ENCODE measurements at regions not wholly inside any gene's neighbourhood (a gene's known extent, or its start where the extent isn't known, plus 50 kb on each side); places are given as distances from the start of the nearest gene placed in this dataset.
"Not testable (repeated sequence)": the region's sequence is repeated elsewhere in the genome, so short reads cannot be mapped to it uniquely, and the experiment has no call there.

- not testable (repeated sequence) for H3K27ac Mint-ChIP-seq; H3K4me3 Mint-ChIP-seq; H3K36me3 Mint-ChIP-seq; H3K27me3 Mint-ChIP-seq (ENCODE audit: low read depth); DNase-seq (ENCODE audit: low spot score in 2 of 2, unreplicated experiment in 2 of 2); H3K9me3 Mint-ChIP-seq; H3K4me1 Mint-ChIP-seq
Measured at GRCh38 chr14:48258703-48259102, 583.3 kb upstream of the MDGA2 start.

- H3K4me1 Mint-ChIP-seq = no peaks in the 10 kb centered on the region
- no peaks in the 10 kb centered on the region for H3K9me3 Mint-ChIP-seq
- no peak for DNase-seq (ENCODE audit: low spot score in 2 of 2, unreplicated experiment in 2 of 2)
- no peaks in the 10 kb centered on the region for H3K27me3 Mint-ChIP-seq (ENCODE audit: low read depth)
- no peak overlapping the region for H3K27ac Mint-ChIP-seq
- H3K4me3 Mint-ChIP-seq = no peak overlapping the region
- peak; percentile 6 for TF ChIP-seq CTCF (IDR thresholded peaks at IDR 0.05; ENCODE audit: unreplicated experiment)
- no peaks in the 10 kb centered on the region for H3K36me3 Mint-ChIP-seq
Measured at GRCh38 chr14:48253020-48253419, 577.6 kb upstream of the MDGA2 start.

- DNase-seq (ENCODE audit: low spot score in 2 of 2, unreplicated experiment in 2 of 2) = no peak
- no peaks in the 10 kb centered on the region for H3K4me1 Mint-ChIP-seq
- H3K36me3 Mint-ChIP-seq = no peaks in the 10 kb centered on the region
- no peak overlapping the region for H3K27ac Mint-ChIP-seq
- H3K4me3 Mint-ChIP-seq = no peak overlapping the region
- no peaks in the 10 kb centered on the region for H3K27me3 Mint-ChIP-seq (ENCODE audit: low read depth)
- TF ChIP-seq CTCF (IDR thresholded peaks at IDR 0.05; ENCODE audit: unreplicated experiment) = no peak
- no peaks in the 10 kb centered on the region for H3K9me3 Mint-ChIP-seq
Measured at GRCh38 chr14:48251290-48251689, 575.9 kb upstream of the MDGA2 start.

GRCh38 chr14:48250575-48250974 is 575.2 kb upstream of the MDGA2 start:
- no peak for TF ChIP-seq CTCF (IDR thresholded peaks at IDR 0.05; ENCODE audit: unreplicated experiment)
- Mint-ChIP-seq H3K27ac (no peak overlapping the region), H3K4me3 (no peak overlapping the region), H3K27me3 (ENCODE audit: low read depth) (no peaks in the 10 kb centered on the region), H3K36me3 (no peaks in the 10 kb centered on the region), H3K4me1 (no peaks in the 10 kb centered on the region), H3K9me3 (no peaks in the 10 kb centered on the region)
- no peak for DNase-seq (ENCODE audit: low spot score in 2 of 2, unreplicated experiment in 2 of 2)

- H3K9me3 Mint-ChIP-seq = no peaks in the 10 kb centered on the region
- no peaks in the 10 kb centered on the region for H3K36me3 Mint-ChIP-seq
- H3K27me3 Mint-ChIP-seq (ENCODE audit: low read depth) = no peaks in the 10 kb centered on the region
- H3K4me3 Mint-ChIP-seq = no peak overlapping the region
- DNase-seq (ENCODE audit: low spot score in 2 of 2, unreplicated experiment in 2 of 2) = no peak
- TF ChIP-seq CTCF (IDR thresholded peaks at IDR 0.05; ENCODE audit: unreplicated experiment) = no peak
- no peaks in the 10 kb centered on the region for H3K4me1 Mint-ChIP-seq
- no peak overlapping the region for H3K27ac Mint-ChIP-seq
Measured at GRCh38 chr14:48247977-48248376, 572.6 kb upstream of the MDGA2 start.

GRCh38 chr14:48243900-48244299 is 568.5 kb upstream of the MDGA2 start:
- Mint-ChIP-seq H3K4me3 (no peak overlapping the region), H3K27me3 (ENCODE audit: low read depth) (no peaks in the 10 kb centered on the region), H3K27ac (no peak overlapping the region), H3K9me3 (peaks cover 1% of the 10 kb centered on the region), H3K36me3 (no peaks in the 10 kb centered on the region), H3K4me1 (no peaks in the 10 kb centered on the region)
- no peak for TF ChIP-seq CTCF (IDR thresholded peaks at IDR 0.05; ENCODE audit: unreplicated experiment)
- DNase-seq (ENCODE audit: low spot score in 2 of 2, unreplicated experiment in 2 of 2) = no peak
